ENCODE measurements at regions not wholly inside any gene's neighbourhood (a gene's known extent, or its start where the extent isn't known, plus 50 kb on each side); places are given as distances from the start of the nearest gene placed in this dataset.

GRCh38 chr12:123035841-123036240 is 55.4 kb downstream of the ARL6IP4 start:
- TF ChIP-seq, protein P1, sequence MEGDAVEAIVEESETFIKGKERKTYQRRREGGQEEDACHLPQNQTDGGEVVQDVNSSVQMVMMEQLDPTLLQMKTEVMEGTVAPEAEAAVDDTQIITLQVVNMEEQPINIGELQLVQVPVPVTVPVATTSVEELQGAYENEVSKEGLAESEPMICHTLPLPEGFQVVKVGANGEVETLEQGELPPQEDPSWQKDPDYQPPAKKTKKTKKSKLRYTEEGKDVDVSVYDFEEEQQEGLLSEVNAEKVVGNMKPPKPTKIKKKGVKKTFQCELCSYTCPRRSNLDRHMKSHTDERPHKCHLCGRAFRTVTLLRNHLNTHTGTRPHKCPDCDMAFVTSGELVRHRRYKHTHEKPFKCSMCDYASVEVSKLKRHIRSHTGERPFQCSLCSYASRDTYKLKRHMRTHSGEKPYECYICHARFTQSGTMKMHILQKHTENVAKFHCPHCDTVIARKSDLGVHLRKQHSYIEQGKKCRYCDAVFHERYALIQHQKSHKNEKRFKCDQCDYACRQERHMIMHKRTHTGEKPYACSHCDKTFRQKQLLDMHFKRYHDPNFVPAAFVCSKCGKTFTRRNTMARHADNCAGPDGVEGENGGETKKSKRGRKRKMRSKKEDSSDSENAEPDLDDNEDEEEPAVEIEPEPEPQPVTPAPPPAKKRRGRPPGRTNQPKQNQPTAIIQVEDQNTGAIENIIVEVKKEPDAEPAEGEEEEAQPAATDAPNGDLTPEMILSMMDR (IDR thresholded peaks at IDR 0.05): no peak
- TF ChIP-seq POLR2A (IDR thresholded peaks at IDR 0.05): no peak
- TF ChIP-seq EP300 (IDR thresholded peaks at IDR 0.05): no peak

Data from ovary (tissue), 3 donors.